ENCODE measurements at regions not wholly inside any gene's neighbourhood (a gene's known extent, or its start where the extent isn't known, plus 50 kb on each side); places are given as distances from the start of the nearest gene placed in this dataset.
A peak's percentile ranks its signal among the peaks of the same experiment; 100 is the strongest.

DNA sequence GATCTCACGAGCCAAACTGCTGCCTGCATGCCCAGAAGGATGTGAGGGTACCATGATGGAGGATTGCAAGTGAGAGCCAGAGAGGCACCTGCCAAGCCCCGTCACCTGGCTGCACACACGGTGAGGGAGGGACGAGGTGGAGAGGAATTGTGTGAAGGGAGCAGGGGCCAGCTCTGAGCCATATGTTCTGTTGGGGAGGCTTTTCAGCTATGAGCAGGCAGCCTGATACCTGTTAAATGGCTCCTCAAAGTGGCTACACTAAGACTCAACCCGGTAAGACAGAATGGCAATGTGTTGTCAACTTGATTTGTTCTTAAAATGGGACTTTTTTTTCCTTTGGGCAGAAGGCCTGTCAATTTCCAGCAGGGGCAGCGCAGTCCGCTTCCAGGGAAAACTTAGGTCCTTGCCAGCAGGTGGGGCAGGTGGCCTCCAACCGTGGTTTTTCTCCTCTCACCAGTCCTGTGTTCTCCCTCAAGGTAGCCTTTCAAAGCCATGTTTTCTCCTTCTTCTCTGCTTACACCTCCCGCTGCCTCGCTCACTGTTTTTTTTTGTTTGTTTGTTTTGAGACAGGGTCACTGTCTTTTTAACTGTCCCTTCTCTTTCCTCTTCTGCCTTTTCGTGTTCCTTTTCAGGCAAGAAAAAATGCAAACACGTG, 57.7 kb upstream of the ZNRF2 start (continued):
- TF ChIP-seq ZNF619 (CRISPR knock-in tag; IDR thresholded peaks at IDR 0.05) (0 out of 2 replicates have a peak, but pooled peaks have one; percentile 53), ZNF121 (CRISPR knock-in tag; IDR thresholded peaks at IDR 0.05) (0 out of 2 replicates have a peak, but pooled peaks have one; percentile 21), ZSCAN12 (CRISPR knock-in tag; IDR thresholded peaks at IDR 0.05) (no peak), FOXO1 (CRISPR knock-in tag; IDR thresholded peaks at IDR 0.05) (no peak), XRCC5 (optimal IDR thresholded peaks at IDR 0.05; ENCODE audit: low read length) (peak; percentile 85), YY1 (IDR thresholded peaks at IDR 0.05; ENCODE audit: insufficient read depth, insufficient replicate concordance, low read depth, low read length) (peak; percentile 56), ZNF775 (CRISPR knock-in tag; IDR thresholded peaks at IDR 0.05; ENCODE audit: borderline replicate concordance) (peak; percentile 42; the same call in 1 of the 2 replicates), ZFP36 (IDR thresholded peaks at IDR 0.05; ENCODE audit: borderline replicate concordance, low read depth, low read length, partially characterized antibody) (peak; percentile 13), SP5 (CRISPR knock-in tag; IDR thresholded peaks at IDR 0.05; ENCODE audit: borderline replicate concordance, low read depth) (no peak), HOXD1 (CRISPR knock-in tag; IDR thresholded peaks at IDR 0.05) (no peak), CBX5 (CRISPR knock-in tag; IDR thresholded peaks at IDR 0.05; ENCODE audit: borderline replicate concordance) (no peak), KDM5B (CRISPR knock-in tag; IDR thresholded peaks at IDR 0.05; ENCODE audit: borderline replicate concordance) (peak; percentile 39; the same call in 1 of the 2 replicates), ZNF44 (CRISPR knock-in tag; IDR thresholded peaks at IDR 0.05) (no peak), NFYB (CRISPR knock-in tag; IDR thresholded peaks at IDR 0.05) (no peak), THAP11 (CRISPR knock-in tag; IDR thresholded peaks at IDR 0.05) (0 out of 2 replicates have a peak, but pooled peaks have one; percentile 34), RAD21 (CRISPR knock-in tag; IDR thresholded peaks at IDR 0.05) (peak; percentile 87)
- TF ChIP-seq, protein P1, sequence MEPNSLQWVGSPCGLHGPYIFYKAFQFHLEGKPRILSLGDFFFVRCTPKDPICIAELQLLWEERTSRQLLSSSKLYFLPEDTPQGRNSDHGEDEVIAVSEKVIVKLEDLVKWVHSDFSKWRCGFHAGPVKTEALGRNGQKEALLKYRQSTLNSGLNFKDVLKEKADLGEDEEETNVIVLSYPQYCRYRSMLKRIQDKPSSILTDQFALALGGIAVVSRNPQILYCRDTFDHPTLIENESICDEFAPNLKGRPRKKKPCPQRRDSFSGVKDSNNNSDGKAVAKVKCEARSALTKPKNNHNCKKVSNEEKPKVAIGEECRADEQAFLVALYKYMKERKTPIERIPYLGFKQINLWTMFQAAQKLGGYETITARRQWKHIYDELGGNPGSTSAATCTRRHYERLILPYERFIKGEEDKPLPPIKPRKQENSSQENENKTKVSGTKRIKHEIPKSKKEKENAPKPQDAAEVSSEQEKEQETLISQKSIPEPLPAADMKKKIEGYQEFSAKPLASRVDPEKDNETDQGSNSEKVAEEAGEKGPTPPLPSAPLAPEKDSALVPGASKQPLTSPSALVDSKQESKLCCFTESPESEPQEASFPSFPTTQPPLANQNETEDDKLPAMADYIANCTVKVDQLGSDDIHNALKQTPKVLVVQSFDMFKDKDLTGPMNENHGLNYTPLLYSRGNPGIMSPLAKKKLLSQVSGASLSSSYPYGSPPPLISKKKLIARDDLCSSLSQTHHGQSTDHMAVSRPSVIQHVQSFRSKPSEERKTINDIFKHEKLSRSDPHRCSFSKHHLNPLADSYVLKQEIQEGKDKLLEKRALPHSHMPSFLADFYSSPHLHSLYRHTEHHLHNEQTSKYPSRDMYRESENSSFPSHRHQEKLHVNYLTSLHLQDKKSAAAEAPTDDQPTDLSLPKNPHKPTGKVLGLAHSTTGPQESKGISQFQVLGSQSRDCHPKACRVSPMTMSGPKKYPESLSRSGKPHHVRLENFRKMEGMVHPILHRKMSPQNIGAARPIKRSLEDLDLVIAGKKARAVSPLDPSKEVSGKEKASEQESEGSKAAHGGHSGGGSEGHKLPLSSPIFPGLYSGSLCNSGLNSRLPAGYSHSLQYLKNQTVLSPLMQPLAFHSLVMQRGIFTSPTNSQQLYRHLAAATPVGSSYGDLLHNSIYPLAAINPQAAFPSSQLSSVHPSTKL (CRISPR knock-in tag; IDR thresholded peaks at IDR 0.05): peak; percentile 41; the same call in 1 of the 2 replicates
- TF ChIP-seq, protein P2, sequence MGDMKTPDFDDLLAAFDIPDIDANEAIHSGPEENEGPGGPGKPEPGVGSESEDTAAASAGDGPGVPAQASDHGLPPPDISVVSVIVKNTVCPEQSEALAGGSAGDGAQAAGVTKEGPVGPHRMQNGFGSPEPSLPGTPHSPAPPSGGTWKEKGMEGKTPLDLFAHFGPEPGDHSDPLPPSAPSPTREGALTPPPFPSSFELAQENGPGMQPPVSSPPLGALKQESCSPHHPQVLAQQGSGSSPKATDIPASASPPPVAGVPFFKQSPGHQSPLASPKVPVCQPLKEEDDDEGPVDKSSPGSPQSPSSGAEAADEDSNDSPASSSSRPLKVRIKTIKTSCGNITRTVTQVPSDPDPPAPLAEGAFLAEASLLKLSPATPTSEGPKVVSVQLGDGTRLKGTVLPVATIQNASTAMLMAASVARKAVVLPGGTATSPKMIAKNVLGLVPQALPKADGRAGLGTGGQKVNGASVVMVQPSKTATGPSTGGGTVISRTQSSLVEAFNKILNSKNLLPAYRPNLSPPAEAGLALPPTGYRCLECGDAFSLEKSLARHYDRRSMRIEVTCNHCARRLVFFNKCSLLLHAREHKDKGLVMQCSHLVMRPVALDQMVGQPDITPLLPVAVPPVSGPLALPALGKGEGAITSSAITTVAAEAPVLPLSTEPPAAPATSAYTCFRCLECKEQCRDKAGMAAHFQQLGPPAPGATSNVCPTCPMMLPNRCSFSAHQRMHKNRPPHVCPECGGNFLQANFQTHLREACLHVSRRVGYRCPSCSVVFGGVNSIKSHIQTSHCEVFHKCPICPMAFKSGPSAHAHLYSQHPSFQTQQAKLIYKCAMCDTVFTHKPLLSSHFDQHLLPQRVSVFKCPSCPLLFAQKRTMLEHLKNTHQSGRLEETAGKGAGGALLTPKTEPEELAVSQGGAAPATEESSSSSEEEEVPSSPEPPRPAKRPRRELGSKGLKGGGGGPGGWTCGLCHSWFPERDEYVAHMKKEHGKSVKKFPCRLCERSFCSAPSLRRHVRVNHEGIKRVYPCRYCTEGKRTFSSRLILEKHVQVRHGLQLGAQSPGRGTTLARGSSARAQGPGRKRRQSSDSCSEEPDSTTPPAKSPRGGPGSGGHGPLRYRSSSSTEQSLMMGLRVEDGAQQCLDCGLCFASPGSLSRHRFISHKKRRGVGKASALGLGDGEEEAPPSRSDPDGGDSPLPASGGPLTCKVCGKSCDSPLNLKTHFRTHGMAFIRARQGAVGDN (CRISPR knock-in tag; IDR thresholded peaks at IDR 0.05): peak; percentile 47
- TF ChIP-seq, protein P3, sequence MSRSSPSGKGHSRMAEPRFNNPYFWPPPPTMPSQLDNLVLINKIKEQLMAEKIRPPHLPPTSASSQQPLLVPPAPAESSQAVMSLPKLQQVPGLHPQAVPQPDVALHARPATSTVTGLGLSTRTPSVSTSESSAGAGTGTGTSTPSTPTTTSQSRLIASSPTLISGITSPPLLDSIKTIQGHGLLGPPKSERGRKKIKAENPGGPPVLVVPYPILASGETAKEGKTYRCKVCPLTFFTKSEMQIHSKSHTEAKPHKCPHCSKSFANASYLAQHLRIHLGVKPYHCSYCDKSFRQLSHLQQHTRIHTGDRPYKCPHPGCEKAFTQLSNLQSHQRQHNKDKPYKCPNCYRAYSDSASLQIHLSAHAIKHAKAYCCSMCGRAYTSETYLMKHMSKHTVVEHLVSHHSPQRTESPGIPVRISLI (CRISPR knock-in tag; IDR thresholded peaks at IDR 0.05; ENCODE audit: borderline replicate concordance): peak; percentile 77; the same call in 1 of the 2 replicates
- TF ChIP-seq, protein P4, sequence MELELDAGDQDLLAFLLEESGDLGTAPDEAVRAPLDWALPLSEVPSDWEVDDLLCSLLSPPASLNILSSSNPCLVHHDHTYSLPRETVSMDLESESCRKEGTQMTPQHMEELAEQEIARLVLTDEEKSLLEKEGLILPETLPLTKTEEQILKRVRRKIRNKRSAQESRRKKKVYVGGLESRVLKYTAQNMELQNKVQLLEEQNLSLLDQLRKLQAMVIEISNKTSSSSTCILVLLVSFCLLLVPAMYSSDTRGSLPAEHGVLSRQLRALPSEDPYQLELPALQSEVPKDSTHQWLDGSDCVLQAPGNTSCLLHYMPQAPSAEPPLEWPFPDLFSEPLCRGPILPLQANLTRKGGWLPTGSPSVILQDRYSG (CRISPR knock-in tag; IDR thresholded peaks at IDR 0.05): no peak

All from HepG2 (cell line).